ENCODE measurements at regions not wholly inside any gene's neighbourhood (a gene's known extent, or its start where the extent isn't known, plus 50 kb on each side); places are given as distances from the start of the nearest gene placed in this dataset.

- no peak for TF ChIP-seq CTCF (IDR thresholded peaks at IDR 0.05; ENCODE audit: poor library complexity)
- no peak for TF ChIP-seq EZH2phosphoT487 (IDR thresholded peaks at IDR 0.05; ENCODE audit: low read depth, severe bottlenecking, unreplicated experiment)
- TF ChIP-seq EZH2 (IDR thresholded peaks at IDR 0.05; ENCODE audit: borderline replicate concordance) = no peak
Measured at GRCh38 chr21:28581976-28582375, 410.7 kb downstream of the LTN1 start.
